H1 (cell line): ENCODE measurements at regions not wholly inside any gene's neighbourhood (a gene's known extent, or its start where the extent isn't known, plus 50 kb on each side); places are given as distances from the start of the nearest gene placed in this dataset.

Experiments
- CTCF ChIA-PET: fragments of 300-600 bp; sonication (Branson Sonifier 250); formaldehyde crosslinking; loops from one replicate; lab custom pipeline; 2021; ENCODE audit not compliant: partially characterized antibody; lab: Charles Lee
- POLR2A ChIA-PET: fragments of 300-600 bp; sonication (Branson Sonifier 250); formaldehyde crosslinking; loops from one replicate; lab custom pipeline; 2021; ENCODE audit warnings: inconsistent platforms; ENCODE audit not compliant: partially characterized antibody; lab: Charles Lee
- DNase-seq, 2 experiments: peaks; one replicate each; pipeline versions ENCODE4 v3.0.0 to v3.0.0-alpha.2; 2010 to 2022; ENCODE audit warnings: low spot score in 2 of 2, low read depth in 1 of 2, mixed read lengths in 1 of 2
- FAIRE-seq: peaks from 2 replicates; lab custom pipeline; 2011; peaks lifted over from hg19 to GRCh38; lab: Jason Lieb, UNC
- H2AFZ ChIP-seq: 2 replicates; pipeline ENCODE4 v1.8.1; 2012; ENCODE audit warnings: low read length, inconsistent platforms
- H2AK5ac ChIP-seq: 2 replicates; pipeline ENCODE4 v1.6.1; 2013; ENCODE audit warnings: low read depth, low read length
- H2BK120ac ChIP-seq: replicated peaks from 2 replicates; pipeline ENCODE3; 2013; ENCODE audit warnings: low read depth, low read length, inconsistent platforms
- H2BK12ac ChIP-seq: 2 replicates; pipeline ENCODE4 v1.6.1; 2013; ENCODE audit warnings: low read depth, low read length
- H2BK15ac ChIP-seq: 2 replicates; pipeline ENCODE4 v1.6.1; 2013; ENCODE audit warnings: low read length
- H2BK20ac ChIP-seq: 2 replicates; pipeline ENCODE4 v1.6.1; 2013; ENCODE audit warnings: low read length
- H2BK5ac ChIP-seq: 2 replicates; pipeline ENCODE4 v1.6.1; 2013; ENCODE audit warnings: low read depth, low read length
- H3K14ac ChIP-seq: 2 replicates; pipeline ENCODE4 v1.6.1; 2013; ENCODE audit warnings: inconsistent platforms; ENCODE audit not compliant: insufficient read length
- H3K18ac ChIP-seq: 2 replicates; pipeline ENCODE4 v1.6.1; 2013; ENCODE audit warnings: low read length; ENCODE audit errors: extremely low read depth
- H3K23ac ChIP-seq: 2 replicates; pipeline ENCODE4 v1.6.1; 2013; ENCODE audit warnings: inconsistent platforms; ENCODE audit not compliant: insufficient read length
- H3K23me2 ChIP-seq: 2 replicates; pipeline ENCODE4 v1.6.1; 2013; ENCODE audit warnings: low read depth, low read length
- H3K27ac ChIP-seq: 2 replicates; pipeline ENCODE4 v1.6.1; 2011; ENCODE audit warnings: low read depth, low read length, inconsistent platforms
- H3K27me3 ChIP-seq, 4 experiments: replicated peaks in 1 of 4; 1 replicate in 1 of 4; 2 replicates in 3 of 4; pipeline versions ENCODE4 v1.6.1 to v1.8.1; 2011 to 2013; ENCODE audit warnings: low read length in 3 of 4, mild to moderate bottlenecking in 3 of 4, inconsistent platforms in 2 of 4, mixed read lengths in 2 of 4, moderate library complexity in 1 of 4; ENCODE audit not compliant: control insufficient read depth in 3 of 4, insufficient read depth in 3 of 4; ENCODE audit errors: extremely low read depth in 1 of 4
- H3K36me3 ChIP-seq, 4 experiments: 2 replicates each; pipeline versions ENCODE4 v1.6.1 to v1.8.1; 2011 to 2013; ENCODE audit warnings: mild to moderate bottlenecking in 4 of 4, low read length in 3 of 4, moderate library complexity in 2 of 4, control low read depth in 1 of 4, inconsistent platforms in 1 of 4; ENCODE audit not compliant: insufficient read depth in 4 of 4, control insufficient read depth in 2 of 4
- H3K4ac ChIP-seq: replicated peaks from 2 replicates; pipeline ENCODE3; 2013; ENCODE audit warnings: low read length, low read depth, mixed read lengths, inconsistent platforms; ENCODE audit not compliant: insufficient read length
- H3K4me1 ChIP-seq, 4 experiments: replicated peaks in 1 of 4; 1 replicate in 1 of 4; 2 replicates in 3 of 4; pipeline versions ENCODE4 v1.6.1 to v1.8.1; 2011 to 2013; ENCODE audit warnings: low read length in 3 of 4, inconsistent platforms in 2 of 4, mixed read lengths in 1 of 4; ENCODE audit not compliant: insufficient read depth in 4 of 4, control insufficient read depth in 3 of 4
- H3K4me2 ChIP-seq, 2 experiments: 2 replicates each; pipeline versions ENCODE4 v1.6.1 to v1.8.1; 2011 to 2013; ENCODE audit warnings: low read depth in 2 of 2, low read length in 2 of 2, control low read depth in 1 of 2, inconsistent platforms in 1 of 2, mild to moderate bottlenecking in 1 of 2; ENCODE audit not compliant: insufficient read depth in 1 of 2
- H3K4me3 ChIP-seq, 4 experiments: fragments of 200-600, 300-600 bp in 1 of 4; sonication (generic), shearing (Covaris generic), sonication (Bioruptor Twin) in 1 of 4; 2 replicates each; pipeline versions ENCODE4 v1.5.1 to v1.8.1; 2011 to 2016; ENCODE audit warnings: low read length in 4 of 4, low read depth in 3 of 4, control low read depth in 2 of 4, inconsistent platforms in 2 of 4, mild to moderate bottlenecking in 2 of 4, mixed read lengths in 1 of 4, moderate library complexity in 1 of 4; ENCODE audit not compliant: insufficient read depth in 2 of 4; ENCODE audit errors: extremely low read depth in 1 of 4
- H3K56ac ChIP-seq: replicated peaks from 2 replicates; pipeline ENCODE3; 2013; ENCODE audit warnings: low read depth, mild to moderate bottlenecking, mixed read lengths, low read length, inconsistent platforms; ENCODE audit not compliant: insufficient read length
- H3K79me1 ChIP-seq: 2 replicates; pipeline ENCODE4 v1.6.1; 2013; ENCODE audit warnings: low read depth, low read length, control low read depth
- H3K79me2 ChIP-seq, 2 experiments: 2 replicates each; pipeline versions ENCODE4 v1.6.1 to v1.8.1; 2012 to 2013; ENCODE audit warnings: low read length in 2 of 2, mild to moderate bottlenecking in 2 of 2, inconsistent platforms in 1 of 2; ENCODE audit not compliant: insufficient read depth in 2 of 2, control insufficient read depth in 1 of 2
- H3K9ac ChIP-seq, 4 experiments: replicated peaks in 1 of 4; 1 replicate in 1 of 4; 2 replicates in 3 of 4; pipeline versions ENCODE4 v1.6.1 to v1.8.1; 2011 to 2013; ENCODE audit warnings: low read depth in 3 of 4, low read length in 3 of 4, control low read depth in 2 of 4, mild to moderate bottlenecking in 2 of 4, moderate library complexity in 2 of 4, inconsistent platforms in 1 of 4; ENCODE audit errors: extremely low read depth in 1 of 4
- H3K9me3 ChIP-seq, 2 experiments: 2 replicates each; pipeline versions ENCODE4 v1.6.1 to v1.8.1; 2012 to 2013; ENCODE audit warnings: mild to moderate bottlenecking in 2 of 2, moderate library complexity in 2 of 2, control low read depth in 1 of 2, inconsistent platforms in 1 of 2, low read depth in 1 of 2, low read length in 1 of 2, mixed read lengths in 1 of 2; ENCODE audit not compliant: insufficient read depth in 2 of 2
- H4K20me1 ChIP-seq, 2 experiments: replicated peaks in 1 of 2; 2 replicates each; pipeline versions ENCODE3 to v1.8.1; 2011 to 2013; ENCODE audit warnings: inconsistent platforms in 2 of 2, low read length in 2 of 2, mild to moderate bottlenecking in 1 of 2; ENCODE audit not compliant: insufficient read depth in 2 of 2, control insufficient read depth in 1 of 2
- H4K5ac ChIP-seq: 2 replicates; pipeline ENCODE4 v1.6.1; 2013; ENCODE audit warnings: low read length, low read depth, mixed read lengths, inconsistent platforms; ENCODE audit not compliant: insufficient read length
- H4K8ac ChIP-seq: 2 replicates; pipeline ENCODE4 v1.8.0; 2013; ENCODE audit warnings: mild to moderate bottlenecking, moderate library complexity, low read length, inconsistent platforms; ENCODE audit not compliant: insufficient read depth; ENCODE audit errors: extremely low read depth
- H4K91ac ChIP-seq: replicated peaks from 2 replicates; pipeline ENCODE3; 2013; ENCODE audit warnings: low read length, mixed read lengths, inconsistent platforms; ENCODE audit not compliant: insufficient read length
- EP300 ChIP-seq, 2 experiments: IDR thresholded peaks; 1 replicate in 1 of 2; 2 replicates in 1 of 2; pipeline ENCODE4 v1.6.1; 2011 to 2012; ENCODE audit warnings: low read depth in 2 of 2, low read length in 2 of 2, mild to moderate bottlenecking in 2 of 2, borderline replicate concordance in 1 of 2, inconsistent platforms in 1 of 2, moderate library complexity in 1 of 2
- EZH2 ChIP-seq: fragments of 200-600 bp; sonication (generic); IDR thresholded peaks from 2 replicates; pipeline ENCODE4 v1.7.1; 2012; ENCODE audit warnings: low read depth, mild to moderate bottlenecking, moderate library complexity, low read length, inconsistent platforms; ENCODE audit not compliant: severe bottlenecking
- FOSL1 ChIP-seq: IDR thresholded peaks from 2 replicates; pipeline ENCODE4 v1.6.1; 2011; ENCODE audit warnings: mild to moderate bottlenecking, low read depth, low read length, moderate library complexity; ENCODE audit not compliant: insufficient read depth
- POU5F1 ChIP-seq: IDR thresholded peaks from 2 replicates; pipeline ENCODE4 v1.6.1; 2011; ENCODE audit warnings: low read depth, mild to moderate bottlenecking, low read length, moderate library complexity
- RFX5 ChIP-seq: IDR thresholded peaks from 2 replicates; pipeline ENCODE4 v1.6.1; 2011; ENCODE audit warnings: low read depth, low read length, improper control_type of control experiment, borderline replicate concordance
- TAF1 ChIP-seq: IDR thresholded peaks from 2 replicates; pipeline ENCODE4 v1.6.1; 2011; ENCODE audit warnings: mild to moderate bottlenecking, low read depth, low read length
- TAF7 ChIP-seq: optimal IDR thresholded peaks from 2 replicates; pipeline ENCODE3; 2011; ENCODE audit warnings: low read depth, mild to moderate bottlenecking, inconsistent platforms, low read length, moderate library complexity, borderline replicate concordance
- ZNF274 ChIP-seq: IDR thresholded peaks from 2 replicates; pipeline ENCODE4 v1.7.0; 2012; ENCODE audit warnings: low read length, borderline replicate concordance; ENCODE audit errors: extremely low read depth
- WGBS, 2 experiments: shearing (Covaris generic) in 1 of 2; methylation state at CpG; one replicate each; pipeline versions ENCODE4 v1.1.6 to v1.1.7; 2013 to 2015; ENCODE audit warnings: low lambda C conversion rate in 2 of 2, mixed read lengths in 2 of 2, inconsistent platforms in 1 of 2, low coverage in 1 of 2, missing lambda C conversion rate in 1 of 2; ENCODE audit not compliant: insufficient replicate concordance in 2 of 2, insufficient coverage in 1 of 2, insufficient read length in 1 of 2; ENCODE audit errors: extremely low coverage in 1 of 2, missing lambda C conversion rate in 1 of 2; 5-methylcytosine and 5-hydroxymethylcytosine counted together
- TF ChIP-seq, protein P1 (sequence below): IDR thresholded peaks from 2 replicates; pipeline ENCODE4 v1.6.1; 2011; ENCODE audit warnings: low read length, improper control_type of control experiment
- TF ChIP-seq, protein P2 (sequence below): IDR thresholded peaks from 2 replicates; pipeline ENCODE4 v1.6.1; 2012; ENCODE audit warnings: low read length, inconsistent platforms

DNA sequence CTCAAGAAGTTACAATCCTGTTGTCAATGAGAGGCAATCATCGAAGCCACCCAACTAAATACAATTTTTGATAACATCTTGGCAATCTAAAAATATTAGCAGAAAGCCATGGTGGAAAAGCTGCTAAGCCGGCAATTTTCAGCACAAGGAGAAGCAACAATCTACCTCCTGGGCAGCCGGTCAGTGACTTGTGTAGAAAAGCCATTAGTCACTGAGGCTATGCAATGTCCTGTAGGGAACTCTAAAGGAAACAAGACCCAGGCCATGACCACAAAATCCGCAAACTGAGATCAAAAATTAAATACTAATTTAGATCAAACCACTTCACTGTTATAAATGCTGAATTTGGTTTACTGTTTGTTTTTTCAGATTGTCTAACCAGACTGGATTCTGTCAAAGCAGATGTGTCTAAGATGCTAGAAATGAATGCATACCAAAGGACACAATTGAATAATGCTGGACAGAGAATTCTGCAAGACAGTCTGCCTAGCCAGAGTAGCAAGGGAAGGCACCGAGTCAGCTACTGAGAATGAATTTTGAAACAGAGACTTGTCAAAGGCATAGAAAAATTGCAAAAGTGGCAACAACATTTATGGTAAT is 384.8 kb downstream of the PRELID2 start:
- 76% methylated on average over 5 of the region's 5 CpGs; no CpG with 5 or more reads in 1 of the 2 experiments for WGBS, 2 experiments
- Histone ChIP-seq H3K4me3 (no peak overlapping the region), H4K8ac (no peak overlapping the region), H3K18ac (no peak overlapping the region), H3K4ac (no peak overlapping the region), H3K14ac (no peak overlapping the region), H3K9me3 (no peaks in the 10 kb centered on the region), H4K20me1 (no peaks in the 10 kb centered on the region), H2BK5ac (no peak overlapping the region), H3K27me3 (no peaks in the 10 kb centered on the region), H2BK12ac (no peak overlapping the region), H2BK15ac (no peak overlapping the region), H3K9ac (no peak overlapping the region), H2BK120ac (no peak overlapping the region), H3K36me3 (no peaks in the 10 kb centered on the region), H4K5ac (no peak overlapping the region), H3K27ac (no peak overlapping the region), H2AFZ (no peak overlapping the region; the same call in 1 of the 2 replicates), H4K91ac (no peak overlapping the region), H2BK20ac (no peak overlapping the region), H3K79me1 (no peaks in the 10 kb centered on the region), H3K23me2 (no peaks in the 10 kb centered on the region), H2AK5ac (no peak overlapping the region), H3K56ac (no peak overlapping the region), H3K23ac (no peak overlapping the region), H3K4me1 (no peaks in the 10 kb centered on the region), H3K4me2 (no peak overlapping the region), H3K79me2 (no peaks in the 10 kb centered on the region)
- ChIA-PET CTCF (interaction anchor here (0.6 kb wide), 1 partner anchor 215 kb away, joined by 3 read pairs; no protein-coding TSS in a partner anchor), POLR2A (no interaction called here)
- DNase-seq, result no peak
- no peak for FAIRE-seq
- no peak for TF ChIP-seq TAF1
- TF ChIP-seq, protein P1, sequence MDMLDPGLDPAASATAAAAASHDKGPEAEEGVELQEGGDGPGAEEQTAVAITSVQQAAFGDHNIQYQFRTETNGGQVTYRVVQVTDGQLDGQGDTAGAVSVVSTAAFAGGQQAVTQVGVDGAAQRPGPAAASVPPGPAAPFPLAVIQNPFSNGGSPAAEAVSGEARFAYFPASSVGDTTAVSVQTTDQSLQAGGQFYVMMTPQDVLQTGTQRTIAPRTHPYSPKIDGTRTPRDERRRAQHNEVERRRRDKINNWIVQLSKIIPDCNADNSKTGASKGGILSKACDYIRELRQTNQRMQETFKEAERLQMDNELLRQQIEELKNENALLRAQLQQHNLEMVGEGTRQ, result no peak
- no peak for TF ChIP-seq EZH2
- TF ChIP-seq RFX5, result no peak
- no peak for TF ChIP-seq ZNF274
- TF ChIP-seq POU5F1, result no peak
- no peak for TF ChIP-seq EP300 (IDR thresholded peaks at IDR 0.05; ENCODE audit: borderline replicate concordance in 1 of 2, low read depth in 2 of 2, low read length in 2 of 2)
- TF ChIP-seq FOSL1, result no peak
- TF ChIP-seq TAF7, result no peak
- TF ChIP-seq, protein P2, sequence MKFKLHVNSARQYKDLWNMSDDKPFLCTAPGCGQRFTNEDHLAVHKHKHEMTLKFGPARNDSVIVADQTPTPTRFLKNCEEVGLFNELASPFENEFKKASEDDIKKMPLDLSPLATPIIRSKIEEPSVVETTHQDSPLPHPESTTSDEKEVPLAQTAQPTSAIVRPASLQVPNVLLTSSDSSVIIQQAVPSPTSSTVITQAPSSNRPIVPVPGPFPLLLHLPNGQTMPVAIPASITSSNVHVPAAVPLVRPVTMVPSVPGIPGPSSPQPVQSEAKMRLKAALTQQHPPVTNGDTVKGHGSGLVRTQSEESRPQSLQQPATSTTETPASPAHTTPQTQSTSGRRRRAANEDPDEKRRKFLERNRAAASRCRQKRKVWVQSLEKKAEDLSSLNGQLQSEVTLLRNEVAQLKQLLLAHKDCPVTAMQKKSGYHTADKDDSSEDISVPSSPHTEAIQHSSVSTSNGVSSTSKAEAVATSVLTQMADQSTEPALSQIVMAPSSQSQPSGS, result no peak
